ENCODE measurements at regions not wholly inside any gene's neighbourhood (a gene's known extent, or its start where the extent isn't known, plus 50 kb on each side); places are given as distances from the start of the nearest gene placed in this dataset.

GRCh38 chr2:64938607-64939285 is 50.5 kb upstream of the SLC1A4 start (continued):
- TF ChIP-seq PATZ1 (CRISPR knock-in tag; IDR thresholded peaks at IDR 0.05; ENCODE audit: borderline replicate concordance) = no peak

GRCh38 chr2:64939332-64939917 is 49.8 kb upstream of the SLC1A4 start:
- TF ChIP-seq CREB5 (CRISPR knock-in tag; IDR thresholded peaks at IDR 0.05; ENCODE audit: low read depth) = no peak
- TF ChIP-seq TCF4 (CRISPR knock-in tag; IDR thresholded peaks at IDR 0.05; ENCODE audit: borderline replicate concordance) = no peak
- no peak for TF ChIP-seq CSDC2 (CRISPR knock-in tag; IDR thresholded peaks at IDR 0.05)
- no peak for ATAC-seq

All from SK-N-SH treated with all-trans-retinoic acid at 6 μM for 48 hours (cell line).